ENCODE measurements at regions not wholly inside any gene's neighbourhood (a gene's known extent, or its start where the extent isn't known, plus 50 kb on each side); places are given as distances from the start of the nearest gene placed in this dataset.

DNA sequence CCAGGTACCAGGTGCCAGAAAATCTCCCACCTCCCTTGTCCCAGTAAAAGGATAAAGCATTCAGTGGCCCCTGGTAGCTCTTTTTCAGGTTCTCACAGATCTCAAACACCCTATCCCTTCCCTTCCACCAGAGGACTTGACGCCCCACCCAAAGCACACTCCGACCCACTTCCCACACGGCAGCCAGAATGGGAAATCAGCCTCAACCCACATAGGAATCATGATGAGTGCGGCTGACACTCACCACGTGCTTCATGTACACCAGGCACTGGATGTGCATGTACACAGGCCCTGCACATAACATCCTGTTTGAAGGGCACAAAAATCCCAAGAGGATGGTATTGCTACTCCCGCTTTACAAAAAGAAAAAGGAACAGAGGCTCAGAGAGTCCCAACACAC lies 71.9 kb downstream of the TBX3 start (continued):
- no peak for TF ChIP-seq POLR3A (IDR thresholded peaks at IDR 0.05; ENCODE audit: borderline replicate concordance, extremely low read depth, insufficient read depth, insufficient read length)
- no peak for TF ChIP-seq RBM14 (IDR thresholded peaks at IDR 0.05; ENCODE audit: borderline replicate concordance, insufficient read depth, low read depth, low read length)
- no peak for TF ChIP-seq ZNF445 (CRISPR knock-in tag; IDR thresholded peaks at IDR 0.05; ENCODE audit: low read depth)
- TF ChIP-seq KLF16 (IDR thresholded peaks at IDR 0.05) = no peak
- TF ChIP-seq, protein P1, sequence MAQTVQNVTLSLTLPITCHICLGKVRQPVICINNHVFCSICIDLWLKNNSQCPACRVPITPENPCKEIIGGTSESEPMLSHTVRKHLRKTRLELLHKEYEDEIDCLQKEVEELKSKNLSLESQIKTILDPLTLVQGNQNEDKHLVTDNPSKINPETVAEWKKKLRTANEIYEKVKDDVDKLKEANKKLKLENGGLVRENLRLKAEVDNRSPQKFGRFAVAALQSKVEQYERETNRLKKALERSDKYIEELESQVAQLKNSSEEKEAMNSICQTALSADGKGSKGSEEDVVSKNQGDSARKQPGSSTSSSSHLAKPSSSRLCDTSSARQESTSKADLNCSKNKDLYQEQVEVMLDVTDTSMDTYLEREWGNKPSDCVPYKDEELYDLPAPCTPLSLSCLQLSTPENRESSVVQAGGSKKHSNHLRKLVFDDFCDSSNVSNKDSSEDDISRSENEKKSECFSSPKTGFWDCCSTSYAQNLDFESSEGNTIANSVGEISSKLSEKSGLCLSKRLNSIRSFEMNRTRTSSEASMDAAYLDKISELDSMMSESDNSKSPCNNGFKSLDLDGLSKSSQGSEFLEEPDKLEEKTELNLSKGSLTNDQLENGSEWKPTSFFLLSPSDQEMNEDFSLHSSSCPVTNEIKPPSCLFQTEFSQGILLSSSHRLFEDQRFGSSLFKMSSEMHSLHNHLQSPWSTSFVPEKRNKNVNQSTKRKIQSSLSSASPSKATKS (CRISPR knock-in tag; IDR thresholded peaks at IDR 0.05) = no peak

DNA sequence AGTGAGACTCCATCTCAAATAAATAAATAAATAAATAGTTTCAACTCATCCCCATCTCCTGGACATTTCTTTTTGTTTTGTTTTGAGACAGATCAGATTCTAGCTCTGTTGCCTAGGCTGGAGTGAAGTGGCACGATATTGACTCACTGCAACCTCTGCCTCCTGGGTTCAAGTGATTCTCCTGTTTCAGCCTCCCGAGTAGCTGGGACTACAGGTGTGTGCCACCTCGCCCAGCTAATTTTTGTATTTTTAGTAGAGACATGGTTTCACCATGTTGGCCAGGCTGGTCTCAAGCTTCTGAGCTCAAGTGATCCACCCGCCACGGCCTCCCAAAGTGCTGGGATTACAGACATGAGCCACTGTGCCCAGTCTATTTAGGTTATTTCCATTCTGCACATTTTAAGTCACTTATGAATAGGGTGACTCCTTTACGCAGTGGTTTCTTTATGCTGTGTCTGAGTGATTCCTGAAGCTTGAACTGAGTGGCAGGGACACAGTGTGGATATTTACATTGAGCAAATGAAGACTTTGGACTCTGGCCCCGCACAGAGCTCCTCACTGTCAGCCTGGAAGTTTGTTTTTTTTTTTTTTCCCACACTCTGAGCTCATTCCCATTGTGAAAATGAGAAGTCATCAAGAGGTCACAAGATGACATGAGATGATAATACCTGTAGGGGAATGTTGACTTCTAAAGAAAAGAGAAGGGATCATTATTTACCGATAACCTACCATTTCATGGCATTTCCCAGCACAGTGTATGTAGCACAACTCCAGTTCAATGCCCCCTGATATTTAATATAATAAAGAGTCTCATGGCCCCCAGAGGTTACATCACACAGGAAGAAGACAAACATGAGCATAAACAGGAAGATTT lies 72.6 kb downstream of the TBX3 start:
- in situ Hi-C loops (cut with MboI) = no loop called here
- Histone ChIP-seq H3K4me1 (replicated peaks in 1 of 2; ENCODE audit: control insufficient read depth in 2 of 2, insufficient read depth in 2 of 2, low read length in 2 of 2) (no peaks in the 10 kb centered on the region), H3K9me1 (ENCODE audit: control insufficient read depth, insufficient read depth, low read length) (no peaks in the 10 kb centered on the region), H3K9ac (ENCODE audit: insufficient read depth in 1 of 2, low read depth in 2 of 2, low read length in 2 of 2) (no peak overlapping the region), H3K4me3 (no peak overlapping the region), H3K4me2 (ENCODE audit: insufficient read depth, low read length) (no peak overlapping the region), H3K9me3 (replicated peaks; ENCODE audit: control insufficient read depth, insufficient read depth, low read depth, low read length) (no peaks in the 10 kb centered on the region), H4K20me1 (replicated peaks; ENCODE audit: control insufficient read depth, insufficient read depth, low read length) (no peaks in the 10 kb centered on the region), H3K79me2 (ENCODE audit: control insufficient read depth, insufficient read depth, low read length) (no peaks in the 10 kb centered on the region), H3K27me3 (ENCODE audit: control insufficient read depth in 2 of 2, insufficient read depth in 2 of 2, low read length in 2 of 2) (peaks cover 0 to 5% of the 10 kb centered on the region in 2 experiments; a peak in 1 of 5 replicates), H3K36me3 (ENCODE audit: control insufficient read depth, insufficient read depth, low read length) (no peaks in the 10 kb centered on the region), H2AFZ (ENCODE audit: low read depth, low read length) (no peak overlapping the region), H3K27ac (ENCODE audit: extremely low read depth, low read depth, low read length) (no peak overlapping the region)
- ChIA-PET CTCF (ENCODE audit: low intra/inter-chr PET ratio) (no interaction called here), POLR2A (no interaction called here)
- DNase-seq (ENCODE audit: extremely low read depth in 1 of 4, low spot score in 3 of 4) (no peak), FAIRE-seq (no peak), ATAC-seq (no peak)
- BruUV-seq (replicated peaks) = no TSS peak
- intact Hi-C loops (cut with micrococcal nuclease) = no loop called here
- WGBS (ENCODE audit: insufficient coverage, low coverage, missing lambda C conversion rate) = 4% methylated on average over 8 of the region's 8 CpGs
- no peak for TF ChIP-seq CBFA2T3 (IDR thresholded peaks at IDR 0.05)
- TF ChIP-seq HDAC6 (IDR thresholded peaks at IDR 0.05; ENCODE audit: low read depth, low read length) = no peak
- no peak for TF ChIP-seq DMBX1 (CRISPR knock-in tag; IDR thresholded peaks at IDR 0.05; ENCODE audit: borderline replicate concordance)
- TF ChIP-seq GTF2A2 (tag; IDR thresholded peaks at IDR 0.05) = no peak
- TF ChIP-seq SAFB2 (IDR thresholded peaks at IDR 0.05; ENCODE audit: borderline replicate concordance, low read depth, low read length, severe bottlenecking) = no peak
- no peak for TF ChIP-seq POLR2AphosphoS2 (IDR thresholded peaks at IDR 0.05; ENCODE audit: low read length)
- no peak for TF ChIP-seq CAMTA2 (CRISPR knock-in tag; conservative IDR thresholded peaks at IDR 0.05)
- no peak for TF ChIP-seq ZNF212 (CRISPR knock-in tag; IDR thresholded peaks at IDR 0.05)
- TF ChIP-seq ETV5 (CRISPR knock-in tag; IDR thresholded peaks at IDR 0.05; ENCODE audit: low read depth) = no peak
- no peak for TF ChIP-seq NCOR1 (IDR thresholded peaks at IDR 0.05)
- TF ChIP-seq ZNF707 (CRISPR knock-in tag; conservative IDR thresholded peaks at IDR 0.05) = no peak
- TF ChIP-seq MXI1 (IDR thresholded peaks at IDR 0.05; ENCODE audit: low read depth, low read length) = no peak
- no peak for TF ChIP-seq LEF1 (IDR thresholded peaks at IDR 0.05)
- no peak for TF ChIP-seq CEBPG (CRISPR knock-in tag; IDR thresholded peaks at IDR 0.05)
- no peak for TF ChIP-seq CEBPG (tag; conservative IDR thresholded peaks at IDR 0.05 in 1 of 2, IDR thresholded peaks at IDR 0.05 in 1 of 2)

Measured in K562 (cell line).